HG03095 (cell line): ENCODE measurements at regions not wholly inside any gene's neighbourhood (a gene's known extent, or its start where the extent isn't known, plus 50 kb on each side); places are given as distances from the start of the nearest gene placed in this dataset.

ENCODE experiments used
- ATAC-seq: cut with Tn5 transposase; IDR thresholded peaks from one replicate; pipeline ENCODE4 v1.9.1; 2021; ENCODE audit warnings: moderate library complexity; ENCODE audit not compliant: unreplicated experiment

DNA sequence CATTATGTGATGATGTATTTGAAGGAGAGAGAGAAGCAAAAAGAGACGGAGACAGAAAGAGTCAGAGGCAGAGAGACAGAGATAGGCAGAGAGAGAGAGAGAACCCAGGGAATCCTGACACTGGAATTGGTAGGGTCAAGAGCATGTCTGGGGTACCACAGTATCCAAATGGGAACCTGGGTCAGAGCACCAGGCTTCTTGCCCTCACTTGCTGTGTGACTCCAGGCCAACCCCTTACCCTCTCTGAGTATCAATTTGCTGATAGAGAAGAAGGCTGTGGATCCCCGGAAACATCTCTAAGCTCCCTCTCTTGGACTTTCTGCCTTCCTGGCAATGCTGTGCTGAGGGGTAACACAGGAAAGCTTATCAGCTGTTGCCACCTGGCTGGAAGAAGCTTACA is 385.3 kb upstream of the SULF2 start:
- no peak for ATAC-seq

GRCh38 chr20:48169650-48170225 is 384.5 kb upstream of the SULF2 start:
- no peak for ATAC-seq

- no peak for ATAC-seq
Observed at GRCh38 chr20:48166082-48166835, 381.0 kb upstream of the SULF2 start.

GRCh38 chr20:48165401-48165685 is 380.1 kb upstream of the SULF2 start:
- ATAC-seq = no peak

DNA sequence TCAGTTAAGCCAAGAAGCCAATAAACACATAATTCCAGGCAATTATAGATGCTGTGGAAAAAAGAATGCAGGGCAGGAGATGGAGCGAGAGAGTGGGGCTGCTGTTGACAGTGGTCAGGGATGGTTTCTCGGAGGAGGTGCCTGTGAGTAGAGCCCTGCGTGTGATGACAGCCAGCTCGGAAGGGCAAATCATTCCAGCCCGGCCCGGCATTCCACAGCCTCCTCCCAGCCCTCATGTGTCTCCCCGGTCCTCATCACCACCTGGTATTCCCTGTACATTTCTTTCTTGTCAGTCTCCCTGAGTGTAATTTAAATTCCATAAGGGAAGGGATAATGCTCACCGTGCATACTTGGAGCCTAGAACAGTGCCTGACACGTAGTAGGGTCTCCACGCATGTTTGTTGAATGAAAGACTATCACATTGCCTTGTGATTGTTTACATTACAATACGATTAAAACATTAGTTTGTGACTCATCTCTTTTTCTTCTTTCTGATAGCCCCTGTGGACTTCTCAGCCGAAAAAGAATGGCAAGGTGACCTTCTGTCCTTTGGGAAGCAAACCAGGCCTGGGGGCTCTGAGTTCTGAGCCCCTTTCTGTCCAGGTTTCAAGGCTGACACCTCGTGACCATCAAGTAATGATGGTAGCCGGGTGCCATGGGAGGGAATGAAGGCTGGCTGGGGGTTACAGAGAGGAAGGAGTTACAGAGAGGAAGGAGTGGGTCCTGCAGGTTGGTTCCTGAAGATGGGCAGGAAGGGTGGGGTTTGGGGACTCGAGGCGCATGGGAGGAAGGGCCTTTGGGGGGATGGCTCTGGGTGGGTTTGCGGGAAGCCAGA is 379.5 kb upstream of the SULF2 start:
- no peak for ATAC-seq

DNA sequence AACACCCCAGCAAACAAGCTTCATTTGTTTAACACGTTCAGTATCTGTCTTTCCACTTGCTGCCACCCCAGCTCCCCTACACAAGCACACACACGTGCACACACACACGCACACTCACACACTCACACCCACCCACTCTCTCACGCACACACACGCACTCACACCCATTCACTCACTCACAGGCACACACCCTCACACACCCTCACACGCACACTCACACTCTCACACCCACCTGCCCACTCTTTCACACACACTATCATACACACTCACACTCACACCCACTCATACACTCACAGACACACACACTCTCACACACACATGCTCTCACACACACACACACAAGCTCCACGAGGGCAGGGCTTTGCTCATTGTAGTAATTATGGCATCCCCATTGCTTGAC is 378.8 kb upstream of the SULF2 start:
- ATAC-seq = no peak

DNA sequence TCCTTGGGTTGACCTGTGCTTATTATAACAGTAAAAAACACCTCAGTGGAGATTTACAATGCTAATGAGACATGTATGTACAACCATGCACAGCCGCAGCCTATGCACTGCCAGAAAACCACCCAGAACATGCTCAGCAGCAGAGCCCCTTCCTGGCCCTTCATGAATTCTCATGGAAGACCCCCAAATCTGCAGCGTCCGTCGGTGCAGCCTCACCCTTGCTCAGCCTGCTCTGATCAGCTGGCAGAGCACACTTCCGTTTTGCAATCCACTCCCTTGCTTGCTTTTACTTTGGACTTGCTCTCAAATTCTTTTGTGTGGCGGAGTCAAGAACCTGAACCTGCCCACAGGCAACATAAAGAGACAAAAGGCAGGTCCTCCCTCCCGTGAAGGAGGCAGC is 378.2 kb upstream of the SULF2 start:
- no peak for ATAC-seq

- no peak for ATAC-seq
Observed at GRCh38 chr20:48162621-48163020, 377.3 kb upstream of the SULF2 start.

- ATAC-seq = no peak
Observed at GRCh38 chr20:48159145-48160008, 374.1 kb upstream of the SULF2 start.

GRCh38 chr20:48158014-48158413 is 372.7 kb upstream of the SULF2 start:
- no peak for ATAC-seq

GRCh38 chr20:48156951-48157700 is 371.8 kb upstream of the SULF2 start:
- ATAC-seq = no peak

DNA sequence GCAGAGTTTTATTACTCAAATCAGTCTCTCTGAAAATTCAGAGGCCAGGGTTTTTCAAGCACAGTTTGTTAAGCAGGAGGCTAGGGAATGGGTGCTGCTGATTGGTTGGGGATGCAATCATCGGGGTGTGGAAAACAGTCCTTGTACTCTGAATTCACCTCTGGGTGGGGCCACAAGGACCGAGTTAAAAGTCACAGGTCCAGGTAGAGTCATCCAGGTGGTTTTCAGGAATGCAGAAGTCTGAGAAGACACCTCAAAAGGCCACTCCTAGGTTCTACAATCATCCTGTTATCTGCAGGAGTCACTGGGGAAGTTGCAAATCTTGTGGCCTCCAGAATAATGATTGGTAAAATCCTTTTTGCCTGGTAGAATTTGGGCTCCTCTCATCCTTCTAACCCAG is 371.2 kb upstream of the SULF2 start:
- no peak for ATAC-seq

GRCh38 chr20:48155268-48155667 is 370.0 kb upstream of the SULF2 start:
- ATAC-seq = no peak

GRCh38 chr20:48154040-48154765 is 368.9 kb upstream of the SULF2 start:
- no peak for ATAC-seq

DNA sequence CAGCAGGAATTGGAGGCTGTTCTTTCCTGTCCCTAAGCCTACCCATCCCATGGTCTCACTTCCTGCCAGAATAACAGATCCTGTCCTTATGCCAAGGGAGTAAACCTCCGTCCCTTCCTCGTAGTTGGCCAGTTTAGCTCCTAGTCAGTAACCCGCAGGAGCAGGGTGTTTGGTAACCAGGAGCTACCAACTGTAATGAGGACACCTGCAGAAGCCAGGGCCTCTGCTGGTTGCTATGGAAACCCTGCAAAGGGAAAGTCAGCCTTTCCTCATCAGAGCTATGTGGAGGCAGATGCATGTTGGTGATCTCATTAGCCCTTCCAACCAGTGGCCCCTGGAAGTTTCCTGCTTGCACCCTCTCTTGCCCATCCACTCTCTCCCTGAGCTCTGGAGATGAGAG is 368.2 kb upstream of the SULF2 start:
- ATAC-seq = no peak

- ATAC-seq = no peak
Observed at GRCh38 chr20:48153103-48153502, 367.8 kb upstream of the SULF2 start.

GRCh38 chr20:48150568-48150967 is 365.3 kb upstream of the SULF2 start:
- ATAC-seq = no peak

GRCh38 chr20:48149902-48150301 is 364.6 kb upstream of the SULF2 start:
- ATAC-seq = no peak

DNA sequence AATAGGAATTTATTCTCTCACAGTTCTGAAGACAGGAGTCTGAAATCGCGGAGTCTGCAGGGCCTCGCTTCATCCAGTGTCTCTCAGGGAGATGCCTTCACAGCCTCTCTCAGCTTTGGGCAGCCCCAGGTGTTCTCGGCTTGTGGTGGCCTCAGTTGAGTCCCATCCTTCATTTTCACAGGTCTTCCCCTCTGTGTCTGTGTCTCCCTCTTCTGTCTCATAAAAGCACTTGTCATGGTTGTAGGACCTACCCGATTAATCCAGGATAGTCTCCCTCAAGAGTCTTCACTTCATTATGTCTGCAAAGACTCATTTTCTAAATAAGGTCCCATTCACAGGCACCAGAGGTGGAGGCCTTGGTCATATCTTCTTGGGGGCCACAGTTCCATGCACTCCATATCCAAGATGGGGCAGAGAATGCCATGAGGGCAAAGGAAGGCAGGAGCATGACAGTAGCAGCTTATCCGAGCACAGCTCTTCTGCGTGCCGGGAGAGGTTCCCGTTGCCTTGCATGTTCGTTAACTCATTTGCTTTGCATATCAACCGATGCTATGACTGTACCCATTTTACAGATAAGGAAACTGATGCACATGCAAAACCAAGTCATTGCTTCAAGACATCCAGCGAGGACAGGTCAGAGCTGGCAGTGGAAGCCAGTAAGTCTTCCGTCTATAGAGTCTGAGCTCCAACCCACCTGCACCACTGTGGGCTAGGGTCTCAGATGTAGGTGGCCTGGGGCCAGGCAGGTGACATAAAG is 363.8 kb upstream of the SULF2 start:
- no peak for ATAC-seq
